ENCODE measurements at regions not wholly inside any gene's neighbourhood (a gene's known extent, or its start where the extent isn't known, plus 50 kb on each side); places are given as distances from the start of the nearest gene placed in this dataset.

DNA sequence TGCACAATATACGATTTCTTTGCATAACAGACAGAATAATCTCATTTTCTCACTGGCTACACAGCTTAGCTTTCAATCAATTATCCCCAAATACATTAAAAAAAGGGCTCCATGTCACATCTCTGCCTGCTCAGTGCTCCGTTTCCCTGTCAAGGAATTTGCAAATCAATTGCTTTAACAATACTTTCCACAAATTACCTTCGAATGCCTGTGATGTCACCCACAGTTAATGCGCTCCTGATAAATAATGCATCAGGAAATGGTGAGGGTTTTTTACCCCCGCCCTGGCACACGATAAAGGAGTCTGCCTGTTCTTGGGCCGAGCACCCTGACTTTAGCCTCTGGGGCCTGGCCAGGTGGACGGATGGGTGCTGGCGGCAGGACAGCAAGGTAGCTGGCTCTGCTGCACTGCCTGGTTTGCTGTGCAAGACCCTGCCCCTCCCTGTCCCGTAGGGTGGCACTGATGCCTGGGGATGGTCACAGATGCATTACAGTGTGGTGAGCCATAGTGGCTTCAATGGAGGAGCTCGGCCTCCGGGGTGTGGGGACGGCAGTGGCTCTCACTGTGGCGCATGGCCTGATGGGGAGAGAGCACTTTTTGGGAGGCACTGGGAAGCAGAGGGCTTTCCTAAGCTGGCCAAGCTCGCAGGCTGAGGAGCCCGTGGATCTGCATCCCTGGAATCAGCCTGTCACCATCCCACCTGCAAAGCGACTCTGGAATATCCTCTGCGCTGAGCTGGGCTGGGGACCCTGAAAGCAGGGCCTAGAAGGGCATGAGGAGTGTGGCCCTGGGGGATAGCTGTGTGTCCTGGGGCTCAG is 88.3 kb upstream of the HS6ST1 start:
- TF ChIP-seq CTCF (IDR thresholded peaks at IDR 0.05) (no peak), POLR2A (IDR thresholded peaks at IDR 0.05) (no peak)

Measured in testis (tissue), 2 donors.